Endodermal cell (in vitro differentiated cells): ENCODE measurements at regions not wholly inside any gene's neighbourhood (a gene's known extent, or its start where the extent isn't known, plus 50 kb on each side); places are given as distances from the start of the nearest gene placed in this dataset.

ENCODE experiments used
- DNase-seq: peaks from one replicate; pipeline ENCODE4 v3.0.0-alpha.2; 2017
- H3K27ac ChIP-seq: 2 replicates; pipeline ENCODE4 v1.5.1; 2013; ENCODE audit warnings: mild to moderate bottlenecking, low read depth, low read length, moderate library complexity
- H3K27me3 ChIP-seq: 2 replicates; pipeline ENCODE4 v1.6.1; 2013; ENCODE audit warnings: mild to moderate bottlenecking, low read length, moderate library complexity; ENCODE audit not compliant: insufficient read depth, control insufficient read depth, poor library complexity, severe bottlenecking
- H3K36me3 ChIP-seq: 2 replicates; pipeline ENCODE4 v1.7.0; 2013; ENCODE audit warnings: mild to moderate bottlenecking, low read length, moderate library complexity; ENCODE audit not compliant: control insufficient read depth, insufficient read depth
- H3K4me1 ChIP-seq: one replicate; pipeline ENCODE4 v1.7.0; 2013; ENCODE audit warnings: low read length; ENCODE audit not compliant: control insufficient read depth, insufficient read depth
- H3K4me3 ChIP-seq: 2 replicates; pipeline ENCODE4 v1.5.1; 2013; ENCODE audit warnings: mild to moderate bottlenecking, low read length, moderate library complexity
- H3K9ac ChIP-seq: 2 replicates; pipeline ENCODE4 v1.6.1; 2013; ENCODE audit warnings: mild to moderate bottlenecking, low read length, moderate library complexity; ENCODE audit not compliant: poor library complexity, severe bottlenecking; ENCODE audit errors: extremely low read depth
- H3K9me3 ChIP-seq: 2 replicates; pipeline ENCODE4 v1.6.1; 2013; ENCODE audit warnings: mild to moderate bottlenecking, low read length, moderate library complexity; ENCODE audit not compliant: control insufficient read depth
- H3K27ac Mint-ChIP-seq: 2 replicates; pipeline ENCODE4 v1.8.0; 2020; ENCODE audit warnings: mixed read lengths
- H3K27me3 Mint-ChIP-seq: 2 replicates; pipeline ENCODE4 v1.8.0; 2021; ENCODE audit warnings: mild to moderate bottlenecking, mixed read lengths; ENCODE audit not compliant: insufficient read depth
- H3K36me3 Mint-ChIP-seq: 2 replicates; pipeline ENCODE4 v1.8.0; 2020; ENCODE audit warnings: low read depth, mixed read lengths
- H3K4me1 Mint-ChIP-seq: 2 replicates; pipeline ENCODE4 v1.8.0; 2020; ENCODE audit warnings: mixed read lengths
- H3K4me3 Mint-ChIP-seq: 2 replicates; pipeline ENCODE4 v1.8.0; 2020; ENCODE audit warnings: mild to moderate bottlenecking, moderate library complexity, mixed read lengths
- H3K9me3 Mint-ChIP-seq: 2 replicates; pipeline ENCODE4 v1.8.0; 2020; ENCODE audit warnings: mild to moderate bottlenecking, mixed read lengths
- CTCF ChIP-seq: fragments of 200-600 bp; sonication (generic); conservative IDR thresholded peaks from 2 replicates; pipeline ENCODE4 v1.5.0; 2021; ENCODE audit warnings: antibody characterized with exemption, mild to moderate bottlenecking
- WGBS, 2 experiments: methylation state at CpG; one replicate each; pipeline versions ENCODE4 v1.1.5 to v1.1.7; 2013; ENCODE audit warnings: missing lambda C conversion rate in 2 of 2, mixed read lengths in 1 of 2; ENCODE audit not compliant: insufficient coverage in 1 of 2, insufficient read length in 1 of 2; 5-methylcytosine and 5-hydroxymethylcytosine counted together

- no peaks in the 10 kb centered on the region for H3K36me3 Mint-ChIP-seq
- Histone ChIP-seq H3K27me3 (no peaks in the 10 kb centered on the region), H3K27ac (no peak overlapping the region), H3K9ac (no peak overlapping the region), H3K4me1 (no peaks in the 10 kb centered on the region), H3K9me3 (no peaks in the 10 kb centered on the region), H3K4me3 (no peak overlapping the region), H3K36me3 (no peaks in the 10 kb centered on the region)
- H3K9me3 Mint-ChIP-seq, result no peaks in the 10 kb centered on the region
- H3K27me3 Mint-ChIP-seq, result no peaks in the 10 kb centered on the region
- peak overlapping the region; percentile 71 for H3K4me3 Mint-ChIP-seq
- no peak overlapping the region for H3K27ac Mint-ChIP-seq
- DNase-seq, result no peak
- 79 to 96% methylated on average over 4 of the region's 4 CpGs for WGBS, 2 experiments
- no peak for TF ChIP-seq CTCF
- H3K4me1 Mint-ChIP-seq, result peaks cover 14% of the 10 kb centered on the region
Measured at GRCh38 chr15:26083457-26083856, 220.3 kb upstream of the ATP10A start.

GRCh38 chr15:26082221-26083109, 219.3 kb upstream of the ATP10A start:
- Histone ChIP-seq H3K27me3 (no peaks in the 10 kb centered on the region), H3K9ac (peak overlapping the region; percentile 58), H3K4me1 (no peaks in the 10 kb centered on the region), H3K4me3 (peak overlapping the region; percentile 89), H3K27ac (peak overlapping the region; percentile 90), H3K36me3 (no peaks in the 10 kb centered on the region), H3K9me3 (no peaks in the 10 kb centered on the region)
- peak overlapping the region; percentile 71 for H3K4me3 Mint-ChIP-seq
- no peaks in the 10 kb centered on the region for H3K9me3 Mint-ChIP-seq
- H3K27me3 Mint-ChIP-seq, result no peaks in the 10 kb centered on the region
- TF ChIP-seq CTCF, result peak; percentile 41
- no peaks in the 10 kb centered on the region for H3K36me3 Mint-ChIP-seq
- WGBS, 2 experiments, result 7 to 13% methylated on average over 23 to 48 of the region's 48 CpGs
- H3K27ac Mint-ChIP-seq, result peak overlapping the region; percentile 96
- DNase-seq, result peak; percentile 99
- peaks cover 14% of the 10 kb centered on the region for H3K4me1 Mint-ChIP-seq

- Histone ChIP-seq H3K9ac (no peak overlapping the region), H3K4me1 (no peaks in the 10 kb centered on the region), H3K4me3 (peak overlapping the region; percentile 77), H3K9me3 (no peaks in the 10 kb centered on the region), H3K36me3 (no peaks in the 10 kb centered on the region), H3K27ac (no peak overlapping the region), H3K27me3 (no peaks in the 10 kb centered on the region)
- TF ChIP-seq CTCF, result no peak
- Mint-ChIP-seq H3K36me3 (no peaks in the 10 kb centered on the region), H3K4me3 (peak overlapping the region; percentile 71), H3K27me3 (no peaks in the 10 kb centered on the region), H3K4me1 (peaks cover 14% of the 10 kb centered on the region), H3K27ac (peak overlapping the region; percentile 96), H3K9me3 (no peaks in the 10 kb centered on the region)
- no peak for DNase-seq
- WGBS, 2 experiments, result 10 to 36% methylated on average over 3 to 10 of the region's 10 CpGs
Measured at GRCh38 chr15:26081758-26082220, 218.7 kb upstream of the ATP10A start.
